SIG-M5 treated with dmso at 0.1 percent for 504 hours (cell line): ENCODE measurements at regions not wholly inside any gene's neighbourhood (a gene's known extent, or its start where the extent isn't known, plus 50 kb on each side); places are given as distances from the start of the nearest gene placed in this dataset.

Experiments used
- DNase-seq: peaks from one replicate; lab custom pipeline; 2025; ENCODE audit not compliant: unreplicated experiment; lab: John Stamatoyannopoulos, UW

- no peak for DNase-seq
These were observed 75.8 kb upstream of the WNT4 start for GRCh38 chr1:22218618-22219250.

GRCh38 chr1:22221233-22221780, 78.4 kb upstream of the WNT4 start:
- no peak for DNase-seq

GRCh38 chr1:22222723-22223122, 79.8 kb upstream of the WNT4 start:
- no peak for DNase-seq

GRCh38 chr1:22223176-22223575, 80.3 kb upstream of the WNT4 start:
- no peak for DNase-seq

GRCh38 chr1:22224091-22224490, 81.2 kb upstream of the WNT4 start:
- DNase-seq = no peak

GRCh38 chr1:22224631-22225030, 81.7 kb upstream of the WNT4 start:
- no peak for DNase-seq

- DNase-seq = no peak
These were observed 83.1 kb upstream of the WNT4 start for GRCh38 chr1:22225858-22226589.

GRCh38 chr1:22228074-22228473, 85.2 kb upstream of the WNT4 start:
- DNase-seq = no peak

- DNase-seq = no peak
These were observed 85.6 kb upstream of the WNT4 start for GRCh38 chr1:22228505-22228911.

GRCh38 chr1:22229379-22229778, 86.5 kb upstream of the WNT4 start:
- no peak for DNase-seq

GRCh38 chr1:22231068-22231593, 88.2 kb upstream of the WNT4 start:
- no peak for DNase-seq

- DNase-seq = no peak
These were observed 89.2 kb upstream of the WNT4 start for GRCh38 chr1:22231995-22232690.

- no peak for DNase-seq
These were observed 90.3 kb upstream of the WNT4 start for GRCh38 chr1:22233222-22233621.

- no peak for DNase-seq
These were observed 91.7 kb upstream of the WNT4 start for GRCh38 chr1:22234476-22235030.

- no peak for DNase-seq
These were observed 93.3 kb upstream of the WNT4 start for GRCh38 chr1:22236166-22236565.

- DNase-seq = no peak
These were observed 94.0 kb upstream of the WNT4 start for GRCh38 chr1:22236900-22237299.

- no peak for DNase-seq
These were observed 94.7 kb upstream of the WNT4 start for GRCh38 chr1:22237433-22238093.

- DNase-seq = no peak
These were observed 95.7 kb upstream of the WNT4 start for GRCh38 chr1:22238356-22239224.

- no peak for DNase-seq
These were observed 96.5 kb upstream of the WNT4 start for GRCh38 chr1:22239378-22239777.

- no peak for DNase-seq
These were observed 98.4 kb upstream of the WNT4 start for GRCh38 chr1:22241250-22241649.
